A673 (cell line): ENCODE measurements at regions not wholly inside any gene's neighbourhood (a gene's known extent, or its start where the extent isn't known, plus 50 kb on each side); places are given as distances from the start of the nearest gene placed in this dataset.

Source experiments
- BruUV-seq: library from RNA; stranded (reverse); fragments of 400-500 nt; replicated peaks from 2 replicates; lab custom pipeline; 2021; lab: Mats Ljungman, UMichigan
- CTCF ChIA-PET: fragments of 300-600 bp; sonication (Branson Sonifier 250); formaldehyde crosslinking; loops from one replicate; lab custom pipeline; 2022; ENCODE audit warnings: antibody characterized with exemption; lab: Charles Lee
- POLR2A ChIA-PET: fragments of 300-600 bp; sonication (Branson Sonifier 250); formaldehyde crosslinking; loops from one replicate; lab custom pipeline; 2022; ENCODE audit warnings: antibody characterized with exemption; ENCODE audit not compliant: low non-redundant PET; lab: Charles Lee
- DNase-seq: peaks from one replicate; pipeline ENCODE4 v3.0.0-alpha.2; 2015; ENCODE audit warnings: low spot score
- H3K27ac ChIP-seq: fragments of 200-600 bp; sonication (generic); 2 replicates; pipeline ENCODE4 v1.5.1; 2016; ENCODE audit warnings: mixed run types, low read depth, mild to moderate bottlenecking, mixed read lengths, antibody characterized with exemption, low read length; ENCODE audit not compliant: poor library complexity, severe bottlenecking
- H3K27me3 ChIP-seq: fragments of 200-600 bp; sonication (generic); replicated peaks from 2 replicates; pipeline ENCODE4 v1.6.1; 2017; ENCODE audit warnings: mixed run types, low read depth, mild to moderate bottlenecking, mixed read lengths, antibody characterized with exemption, low read length; ENCODE audit not compliant: insufficient read depth, poor library complexity
- H3K36me3 ChIP-seq: fragments of 200-600 bp; sonication (generic); 2 replicates; pipeline ENCODE4 v1.6.1; 2016; ENCODE audit warnings: mixed run types, mild to moderate bottlenecking, mixed read lengths, antibody characterized with exemption, low read length; ENCODE audit not compliant: insufficient read depth, poor library complexity, severe bottlenecking
- H3K4me1 ChIP-seq: fragments of 200-600 bp; sonication (generic); 2 replicates; pipeline ENCODE4 v1.6.1; 2017; ENCODE audit warnings: mixed run types, mild to moderate bottlenecking, mixed read lengths, antibody characterized with exemption, low read length; ENCODE audit not compliant: insufficient read depth, poor library complexity, severe bottlenecking
- H3K4me3 ChIP-seq: fragments of 200-600 bp; sonication (generic); 2 replicates; pipeline ENCODE4 v1.5.1; 2016; ENCODE audit warnings: low read depth, mixed run types, mild to moderate bottlenecking, mixed read lengths, low read length; ENCODE audit not compliant: poor library complexity, severe bottlenecking
- H3K9me3 ChIP-seq: fragments of 200-600 bp; sonication (generic); 2 replicates; pipeline ENCODE4 v1.6.1; 2016; ENCODE audit warnings: mixed run types, low read depth, mild to moderate bottlenecking, mixed read lengths, antibody characterized with exemption, low read length; ENCODE audit not compliant: poor library complexity, severe bottlenecking
- EZH2 ChIP-seq: fragments of 200-600 bp; sonication (generic); IDR thresholded peaks from 2 replicates; pipeline ENCODE4 v1.6.1; 2017; ENCODE audit warnings: borderline replicate concordance, low read depth, mild to moderate bottlenecking, mixed read lengths, antibody characterized with exemption, low read length; ENCODE audit not compliant: poor library complexity, severe bottlenecking
- intact Hi-C: fragments of 100-400 bp; cut with micrococcal nuclease; formaldehyde crosslinking; loops from one replicate; pipeline ENCODE4 v1.10.0; 2022; ENCODE audit not compliant: unreplicated experiment
- TF ChIP-seq, protein P1 (sequence below): fragments of 300-800, 200-600 bp; sonication (generic); conservative IDR thresholded peaks from 2 replicates; pipeline ENCODE4 v1.5.1; 2017; ENCODE audit warnings: low read depth, mild to moderate bottlenecking, antibody characterized with exemption, low read length, moderate library complexity, mixed read lengths

DNA sequence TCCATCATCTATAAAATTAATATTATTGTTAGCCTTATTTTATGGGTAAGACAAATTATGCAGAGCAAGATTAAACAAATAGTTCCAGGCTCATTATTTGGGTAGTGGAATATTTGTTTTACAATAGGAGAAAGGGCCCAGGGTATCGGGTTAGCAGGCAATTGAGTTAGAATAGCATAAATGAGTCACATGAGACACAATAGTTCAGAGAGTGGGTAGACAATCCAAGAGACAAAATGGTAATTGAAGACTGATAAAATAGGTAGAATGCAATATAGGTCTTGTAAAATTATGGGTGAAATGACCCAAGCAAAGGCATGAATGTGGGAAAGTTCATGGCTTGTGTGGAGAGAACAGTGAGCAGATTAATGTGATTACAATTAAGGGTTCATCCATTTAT is 790.9 kb upstream of the GCFC2 start:
- Histone ChIP-seq H3K27ac (no peak overlapping the region), H3K4me1 (no peaks in the 10 kb centered on the region), H3K9me3 (no peaks in the 10 kb centered on the region), H3K4me3 (no peak overlapping the region), H3K27me3 (no peaks in the 10 kb centered on the region), H3K36me3 (no peaks in the 10 kb centered on the region)
- no peak for TF ChIP-seq EZH2
- TF ChIP-seq, protein P1, sequence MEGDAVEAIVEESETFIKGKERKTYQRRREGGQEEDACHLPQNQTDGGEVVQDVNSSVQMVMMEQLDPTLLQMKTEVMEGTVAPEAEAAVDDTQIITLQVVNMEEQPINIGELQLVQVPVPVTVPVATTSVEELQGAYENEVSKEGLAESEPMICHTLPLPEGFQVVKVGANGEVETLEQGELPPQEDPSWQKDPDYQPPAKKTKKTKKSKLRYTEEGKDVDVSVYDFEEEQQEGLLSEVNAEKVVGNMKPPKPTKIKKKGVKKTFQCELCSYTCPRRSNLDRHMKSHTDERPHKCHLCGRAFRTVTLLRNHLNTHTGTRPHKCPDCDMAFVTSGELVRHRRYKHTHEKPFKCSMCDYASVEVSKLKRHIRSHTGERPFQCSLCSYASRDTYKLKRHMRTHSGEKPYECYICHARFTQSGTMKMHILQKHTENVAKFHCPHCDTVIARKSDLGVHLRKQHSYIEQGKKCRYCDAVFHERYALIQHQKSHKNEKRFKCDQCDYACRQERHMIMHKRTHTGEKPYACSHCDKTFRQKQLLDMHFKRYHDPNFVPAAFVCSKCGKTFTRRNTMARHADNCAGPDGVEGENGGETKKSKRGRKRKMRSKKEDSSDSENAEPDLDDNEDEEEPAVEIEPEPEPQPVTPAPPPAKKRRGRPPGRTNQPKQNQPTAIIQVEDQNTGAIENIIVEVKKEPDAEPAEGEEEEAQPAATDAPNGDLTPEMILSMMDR: no peak
- ChIA-PET POLR2A (interaction anchor here (1.0 kb wide), 1 partner anchor 241 kb away, joined by 3 read pairs; no protein-coding TSS in a partner anchor), CTCF (no interaction called here)
- BruUV-seq: no TSS peak
- DNase-seq: no peak
- intact Hi-C loops: no loop called here

DNA sequence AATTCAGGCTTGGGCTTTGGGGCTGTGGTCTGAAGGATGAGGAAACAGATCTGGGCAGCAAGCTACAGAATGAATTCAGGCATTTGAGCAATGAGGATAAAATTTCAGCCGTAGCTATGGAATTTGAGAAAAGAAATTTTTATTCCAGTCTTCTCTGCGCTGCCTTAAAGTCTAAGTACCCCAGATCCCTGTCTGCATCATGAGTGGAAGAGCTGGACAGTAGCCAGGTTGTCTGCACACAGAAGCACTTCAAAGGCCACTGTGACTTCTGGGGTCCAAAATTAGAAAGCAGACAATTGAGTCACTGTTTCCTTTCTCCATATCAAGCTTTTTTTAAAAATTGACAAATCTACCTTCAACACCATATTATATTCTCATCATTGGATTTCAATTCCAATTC is 787.6 kb upstream of the GCFC2 start:
- no TSS peak for BruUV-seq
- no peaks in the 10 kb centered on the region for H3K9me3 ChIP-seq
- no peaks in the 10 kb centered on the region for H3K4me1 ChIP-seq
- TF ChIP-seq, protein P1: no peak
- no peak for TF ChIP-seq EZH2
- POLR2A ChIA-PET: no interaction called here
- intact Hi-C loops: no loop called here
- CTCF ChIA-PET: no interaction called here
- H3K4me3 ChIP-seq: no peak overlapping the region
- DNase-seq: no peak
- no peaks in the 10 kb centered on the region for H3K36me3 ChIP-seq
- no peaks in the 10 kb centered on the region for H3K27me3 ChIP-seq
- H3K27ac ChIP-seq: no peak overlapping the region

DNA sequence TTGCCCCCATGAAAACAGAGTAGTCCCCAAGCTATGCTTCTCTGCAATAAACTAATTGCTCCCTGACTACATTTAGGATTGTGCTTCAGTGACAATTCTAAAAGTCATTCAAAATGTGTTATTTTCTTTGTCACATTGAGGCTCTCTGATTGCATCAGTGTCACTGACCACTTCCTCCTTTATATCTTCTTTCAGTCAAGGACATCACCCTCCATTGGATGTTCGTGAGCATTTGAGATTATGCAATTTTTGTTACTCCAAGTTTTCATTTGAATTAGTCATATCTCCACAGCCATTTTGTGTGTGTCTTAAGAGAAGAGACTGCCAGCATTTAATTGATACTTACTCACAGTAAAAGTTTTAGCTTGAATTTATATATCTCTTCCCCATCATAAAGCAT is 780.8 kb upstream of the GCFC2 start:
- Histone ChIP-seq H3K27me3 (no peaks in the 10 kb centered on the region), H3K9me3 (no peaks in the 10 kb centered on the region), H3K36me3 (no peaks in the 10 kb centered on the region), H3K27ac (no peak overlapping the region), H3K4me1 (no peaks in the 10 kb centered on the region), H3K4me3 (no peak overlapping the region)
- TF ChIP-seq EZH2: no peak
- TF ChIP-seq, protein P1: no peak
- no TSS peak for BruUV-seq
- intact Hi-C loops: no loop called here
- ChIA-PET CTCF (no interaction called here), POLR2A (no interaction called here)
- DNase-seq: no peak
